HK-2 (cell line): ENCODE measurements at regions not wholly inside any gene's neighbourhood (a gene's known extent, or its start where the extent isn't known, plus 50 kb on each side); places are given as distances from the start of the nearest gene placed in this dataset.

Experiments used
- DNase-seq: peaks from one replicate; pipeline ENCODE4 v3.0.0-alpha.2; 2018; ENCODE audit not compliant: unreplicated experiment

GRCh38 chr1:204736836-204737235 is 51.3 kb upstream of the LRRN2 start:
- no peak for DNase-seq

- DNase-seq: no peak
Measured at GRCh38 chr1:204738506-204738905, 53.0 kb upstream of the LRRN2 start.

- DNase-seq: no peak
Measured at GRCh38 chr1:204740354-204740753, 54.8 kb upstream of the LRRN2 start.

- no peak for DNase-seq
Measured at GRCh38 chr1:204741440-204741839, 55.9 kb upstream of the LRRN2 start.

- DNase-seq: no peak
Measured at GRCh38 chr1:204742676-204743251, 57.2 kb upstream of the LRRN2 start.

- no peak for DNase-seq
Measured at GRCh38 chr1:204744107-204744779, 58.7 kb upstream of the LRRN2 start.

GRCh38 chr1:204746838-204747442 is 61.4 kb upstream of the LRRN2 start:
- DNase-seq: peak; percentile 32

GRCh38 chr1:204751480-204751879 is 65.9 kb upstream of the LRRN2 start:
- no peak for DNase-seq

GRCh38 chr1:204751883-204752687 is 66.5 kb upstream of the LRRN2 start:
- DNase-seq: no peak

GRCh38 chr1:204752688-204753040 is 67.1 kb upstream of the LRRN2 start:
- no peak for DNase-seq

GRCh38 chr1:204754821-204755220 is 69.3 kb upstream of the LRRN2 start:
- DNase-seq: no peak

GRCh38 chr1:204756349-204756748 is 70.8 kb upstream of the LRRN2 start:
- no peak for DNase-seq

GRCh38 chr1:204756811-204757210 is 71.3 kb upstream of the LRRN2 start:
- DNase-seq: no peak

GRCh38 chr1:204758601-204759000 is 73.1 kb upstream of the LRRN2 start:
- DNase-seq: no peak

- no peak for DNase-seq
Measured at GRCh38 chr1:204760350-204760749, 74.8 kb upstream of the LRRN2 start.

GRCh38 chr1:204760757-204761156 is 75.2 kb upstream of the LRRN2 start:
- DNase-seq: no peak

- peak; percentile 84 for DNase-seq
Measured at GRCh38 chr1:204763773-204764427, 78.4 kb upstream of the LRRN2 start.

- DNase-seq: no peak
Measured at GRCh38 chr1:204769997-204770396, 84.5 kb upstream of the LRRN2 start.

- no peak for DNase-seq
Measured at GRCh38 chr1:204771358-204771757, 85.8 kb upstream of the LRRN2 start.

GRCh38 chr1:204773246-204773645 is 87.7 kb upstream of the LRRN2 start:
- DNase-seq: no peak

GRCh38 chr1:204775546-204775945 is 90.0 kb upstream of the LRRN2 start:
- DNase-seq: no peak

- no peak for DNase-seq
Measured at GRCh38 chr1:204777591-204777990, 92.1 kb upstream of the LRRN2 start.
